ENCODE measurements at regions not wholly inside any gene's neighbourhood (a gene's known extent, or its start where the extent isn't known, plus 50 kb on each side); places are given as distances from the start of the nearest gene placed in this dataset.

DNA sequence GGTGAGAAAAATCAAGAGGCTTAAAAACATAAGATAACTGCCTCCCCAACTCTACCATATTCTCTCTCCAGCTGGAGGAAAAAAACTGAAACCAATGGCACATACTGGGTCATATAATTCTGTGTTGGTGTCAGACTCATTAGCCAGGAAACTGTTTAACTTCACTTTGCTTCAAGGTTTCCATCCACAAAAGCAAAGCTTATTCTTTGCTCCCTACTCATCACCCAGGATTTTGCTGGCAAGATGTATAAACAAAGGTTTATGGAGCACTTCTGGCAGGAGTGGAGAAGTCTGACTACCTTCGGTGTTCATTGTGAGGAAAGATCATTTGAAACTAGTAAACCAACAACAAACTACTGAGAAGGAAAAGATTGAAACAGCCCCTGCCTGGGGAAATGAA, 197.5 kb upstream of the SERP2 start:
- TF ChIP-seq, protein P1, sequence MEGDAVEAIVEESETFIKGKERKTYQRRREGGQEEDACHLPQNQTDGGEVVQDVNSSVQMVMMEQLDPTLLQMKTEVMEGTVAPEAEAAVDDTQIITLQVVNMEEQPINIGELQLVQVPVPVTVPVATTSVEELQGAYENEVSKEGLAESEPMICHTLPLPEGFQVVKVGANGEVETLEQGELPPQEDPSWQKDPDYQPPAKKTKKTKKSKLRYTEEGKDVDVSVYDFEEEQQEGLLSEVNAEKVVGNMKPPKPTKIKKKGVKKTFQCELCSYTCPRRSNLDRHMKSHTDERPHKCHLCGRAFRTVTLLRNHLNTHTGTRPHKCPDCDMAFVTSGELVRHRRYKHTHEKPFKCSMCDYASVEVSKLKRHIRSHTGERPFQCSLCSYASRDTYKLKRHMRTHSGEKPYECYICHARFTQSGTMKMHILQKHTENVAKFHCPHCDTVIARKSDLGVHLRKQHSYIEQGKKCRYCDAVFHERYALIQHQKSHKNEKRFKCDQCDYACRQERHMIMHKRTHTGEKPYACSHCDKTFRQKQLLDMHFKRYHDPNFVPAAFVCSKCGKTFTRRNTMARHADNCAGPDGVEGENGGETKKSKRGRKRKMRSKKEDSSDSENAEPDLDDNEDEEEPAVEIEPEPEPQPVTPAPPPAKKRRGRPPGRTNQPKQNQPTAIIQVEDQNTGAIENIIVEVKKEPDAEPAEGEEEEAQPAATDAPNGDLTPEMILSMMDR (IDR thresholded peaks at IDR 0.05), result no peak
- TF ChIP-seq EP300 (IDR thresholded peaks at IDR 0.05; ENCODE audit: low read depth) (no peak), POLR2A (IDR thresholded peaks at IDR 0.05) (no peak), POLR2AphosphoS5 (IDR thresholded peaks at IDR 0.05) (no peak)

Measured in transverse colon (tissue), 4 donors.